A673 (cell line): ENCODE measurements at regions not wholly inside any gene's neighbourhood (a gene's known extent, or its start where the extent isn't known, plus 50 kb on each side); places are given as distances from the start of the nearest gene placed in this dataset.

Experiments
- BruUV-seq: library from RNA; stranded (reverse); fragments of 400-500 nt; replicated peaks from 2 replicates; lab custom pipeline; 2021; lab: Mats Ljungman, UMichigan
- CTCF ChIA-PET: fragments of 300-600 bp; sonication (Branson Sonifier 250); formaldehyde crosslinking; loops from one replicate; lab custom pipeline; 2022; ENCODE audit warnings: antibody characterized with exemption; lab: Charles Lee
- POLR2A ChIA-PET: fragments of 300-600 bp; sonication (Branson Sonifier 250); formaldehyde crosslinking; loops from one replicate; lab custom pipeline; 2022; ENCODE audit warnings: antibody characterized with exemption; ENCODE audit not compliant: low non-redundant PET; lab: Charles Lee
- DNase-seq: peaks from one replicate; pipeline ENCODE4 v3.0.0-alpha.2; 2015; ENCODE audit warnings: low spot score
- H3K27ac ChIP-seq: fragments of 200-600 bp; sonication (generic); 2 replicates; pipeline ENCODE4 v1.5.1; 2016; ENCODE audit warnings: mixed run types, low read depth, mild to moderate bottlenecking, mixed read lengths, antibody characterized with exemption, low read length; ENCODE audit not compliant: poor library complexity, severe bottlenecking
- H3K27me3 ChIP-seq: fragments of 200-600 bp; sonication (generic); replicated peaks from 2 replicates; pipeline ENCODE4 v1.6.1; 2017; ENCODE audit warnings: mixed run types, low read depth, mild to moderate bottlenecking, mixed read lengths, antibody characterized with exemption, low read length; ENCODE audit not compliant: insufficient read depth, poor library complexity
- H3K36me3 ChIP-seq: fragments of 200-600 bp; sonication (generic); 2 replicates; pipeline ENCODE4 v1.6.1; 2016; ENCODE audit warnings: mixed run types, mild to moderate bottlenecking, mixed read lengths, antibody characterized with exemption, low read length; ENCODE audit not compliant: insufficient read depth, poor library complexity, severe bottlenecking
- H3K4me1 ChIP-seq: fragments of 200-600 bp; sonication (generic); 2 replicates; pipeline ENCODE4 v1.6.1; 2017; ENCODE audit warnings: mixed run types, mild to moderate bottlenecking, mixed read lengths, antibody characterized with exemption, low read length; ENCODE audit not compliant: insufficient read depth, poor library complexity, severe bottlenecking
- H3K4me3 ChIP-seq: fragments of 200-600 bp; sonication (generic); 2 replicates; pipeline ENCODE4 v1.5.1; 2016; ENCODE audit warnings: low read depth, mixed run types, mild to moderate bottlenecking, mixed read lengths, low read length; ENCODE audit not compliant: poor library complexity, severe bottlenecking
- H3K9me3 ChIP-seq: fragments of 200-600 bp; sonication (generic); 2 replicates; pipeline ENCODE4 v1.6.1; 2016; ENCODE audit warnings: mixed run types, low read depth, mild to moderate bottlenecking, mixed read lengths, antibody characterized with exemption, low read length; ENCODE audit not compliant: poor library complexity, severe bottlenecking
- EZH2 ChIP-seq: fragments of 200-600 bp; sonication (generic); IDR thresholded peaks from 2 replicates; pipeline ENCODE4 v1.6.1; 2017; ENCODE audit warnings: borderline replicate concordance, low read depth, mild to moderate bottlenecking, mixed read lengths, antibody characterized with exemption, low read length; ENCODE audit not compliant: poor library complexity, severe bottlenecking
- intact Hi-C: fragments of 100-400 bp; cut with micrococcal nuclease; formaldehyde crosslinking; loops from one replicate; pipeline ENCODE4 v1.10.0; 2022; ENCODE audit not compliant: unreplicated experiment
- TF ChIP-seq, protein P1 (sequence below): fragments of 300-800, 200-600 bp; sonication (generic); conservative IDR thresholded peaks from 2 replicates; pipeline ENCODE4 v1.5.1; 2017; ENCODE audit warnings: low read depth, mild to moderate bottlenecking, antibody characterized with exemption, low read length, moderate library complexity, mixed read lengths

DNA sequence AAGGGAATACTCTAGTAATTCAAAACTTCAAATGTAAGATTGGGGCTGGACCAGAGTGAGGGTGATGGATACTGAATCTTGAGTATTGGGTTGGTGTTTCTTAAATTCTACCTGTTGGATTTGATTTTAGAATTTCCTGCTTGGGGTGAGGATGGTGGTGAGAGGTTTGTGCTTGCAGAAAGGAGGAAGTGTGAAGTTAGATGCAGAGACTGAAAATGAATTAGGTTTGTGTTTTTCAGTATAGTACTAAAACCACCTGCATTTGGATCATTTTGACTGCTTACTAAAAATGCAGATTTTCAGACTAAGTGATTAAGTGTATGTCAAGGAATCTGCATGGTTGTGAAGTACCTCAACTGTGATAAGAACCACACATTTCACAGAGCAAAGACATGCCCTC, 131.5 kb upstream of the CENPE start:
- Histone ChIP-seq H3K9me3 (no peaks in the 10 kb centered on the region), H3K36me3 (no peaks in the 10 kb centered on the region), H3K4me3 (no peak overlapping the region), H3K27ac (no peak overlapping the region), H3K4me1 (no peaks in the 10 kb centered on the region), H3K27me3 (no peaks in the 10 kb centered on the region)
- TF ChIP-seq, protein P1, sequence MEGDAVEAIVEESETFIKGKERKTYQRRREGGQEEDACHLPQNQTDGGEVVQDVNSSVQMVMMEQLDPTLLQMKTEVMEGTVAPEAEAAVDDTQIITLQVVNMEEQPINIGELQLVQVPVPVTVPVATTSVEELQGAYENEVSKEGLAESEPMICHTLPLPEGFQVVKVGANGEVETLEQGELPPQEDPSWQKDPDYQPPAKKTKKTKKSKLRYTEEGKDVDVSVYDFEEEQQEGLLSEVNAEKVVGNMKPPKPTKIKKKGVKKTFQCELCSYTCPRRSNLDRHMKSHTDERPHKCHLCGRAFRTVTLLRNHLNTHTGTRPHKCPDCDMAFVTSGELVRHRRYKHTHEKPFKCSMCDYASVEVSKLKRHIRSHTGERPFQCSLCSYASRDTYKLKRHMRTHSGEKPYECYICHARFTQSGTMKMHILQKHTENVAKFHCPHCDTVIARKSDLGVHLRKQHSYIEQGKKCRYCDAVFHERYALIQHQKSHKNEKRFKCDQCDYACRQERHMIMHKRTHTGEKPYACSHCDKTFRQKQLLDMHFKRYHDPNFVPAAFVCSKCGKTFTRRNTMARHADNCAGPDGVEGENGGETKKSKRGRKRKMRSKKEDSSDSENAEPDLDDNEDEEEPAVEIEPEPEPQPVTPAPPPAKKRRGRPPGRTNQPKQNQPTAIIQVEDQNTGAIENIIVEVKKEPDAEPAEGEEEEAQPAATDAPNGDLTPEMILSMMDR, result no peak
- TF ChIP-seq EZH2, result no peak
- ChIA-PET POLR2A (no interaction called here), CTCF (no interaction called here)
- intact Hi-C loops, result no loop called here
- no peak for DNase-seq
- no TSS peak for BruUV-seq

DNA sequence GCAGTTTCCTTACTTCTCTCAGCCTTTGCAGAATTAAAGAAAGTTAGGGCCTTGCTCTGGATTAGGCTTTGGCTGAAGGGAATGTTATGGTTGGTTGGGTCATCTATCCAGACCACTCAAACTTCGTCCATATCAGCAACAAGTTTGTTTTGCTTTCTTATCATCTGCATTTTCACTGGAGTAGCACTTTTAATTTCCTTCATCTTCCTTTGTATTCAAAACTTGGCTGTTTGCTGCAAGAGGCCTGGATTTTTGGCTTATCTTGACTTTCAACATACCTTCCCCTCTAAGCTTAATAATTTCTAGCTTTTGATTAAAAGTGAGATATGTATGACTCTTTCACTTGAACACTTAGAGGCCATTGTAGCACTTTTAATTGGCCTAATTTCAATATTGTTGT, 126.7 kb upstream of the CENPE start:
- ChIA-PET POLR2A (no interaction called here), CTCF (no interaction called here)
- Histone ChIP-seq H3K27me3 (no peaks in the 10 kb centered on the region), H3K4me3 (no peak overlapping the region), H3K9me3 (no peaks in the 10 kb centered on the region), H3K4me1 (no peaks in the 10 kb centered on the region), H3K27ac (no peak overlapping the region), H3K36me3 (no peaks in the 10 kb centered on the region)
- intact Hi-C loops, result no loop called here
- no peak for DNase-seq
- BruUV-seq, result no TSS peak
- TF ChIP-seq EZH2, result no peak
- TF ChIP-seq, protein P1, result no peak

DNA sequence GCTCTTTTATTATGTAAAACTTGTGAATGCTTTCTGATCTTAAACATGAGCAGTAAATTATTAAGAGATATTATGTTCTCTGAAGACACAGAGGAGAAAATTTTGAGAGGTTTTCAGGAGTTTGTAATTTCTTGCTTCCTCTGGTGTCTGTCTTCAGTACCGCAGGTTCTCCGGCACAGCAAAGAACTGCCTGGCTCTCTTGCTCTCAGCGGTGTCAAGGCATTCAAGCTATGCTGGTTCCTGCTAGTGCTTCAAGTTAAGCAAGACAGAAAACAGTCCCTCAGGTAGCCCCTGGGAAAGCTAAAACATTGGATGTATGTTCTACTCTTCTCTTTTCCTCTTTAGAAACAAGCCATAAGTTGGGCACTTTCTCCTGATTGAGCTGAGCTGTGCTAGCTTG, 120.2 kb upstream of the CENPE start:
- H3K9me3 ChIP-seq, result peaks cover 5% of the 10 kb centered on the region
- no peaks in the 10 kb centered on the region for H3K4me1 ChIP-seq
- intact Hi-C loops, result no loop called here
- no peaks in the 10 kb centered on the region for H3K27me3 ChIP-seq
- TF ChIP-seq EZH2, result no peak
- no peaks in the 10 kb centered on the region for H3K36me3 ChIP-seq
- no peak overlapping the region for H3K27ac ChIP-seq
- POLR2A ChIA-PET, result no interaction called here
- DNase-seq, result no peak
- no peak overlapping the region for H3K4me3 ChIP-seq
- BruUV-seq, result no TSS peak
- CTCF ChIA-PET, result no interaction called here

DNA sequence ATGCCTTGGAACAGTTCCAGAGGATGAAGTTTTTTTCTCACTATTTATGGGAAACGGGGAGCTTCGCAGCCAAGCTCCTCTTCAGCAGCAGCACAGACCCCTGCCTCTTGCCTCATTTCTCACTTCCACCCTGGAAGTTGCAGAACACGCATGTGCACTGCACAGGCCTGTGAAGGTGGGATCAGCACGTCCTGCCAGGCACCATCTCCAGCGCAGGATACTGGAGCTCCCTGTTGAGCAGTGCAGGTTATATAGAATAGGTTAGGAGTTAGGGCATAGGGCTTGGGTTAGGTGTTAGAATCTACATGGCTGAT, 110.1 kb upstream of the CENPE start:
- ChIA-PET POLR2A (no interaction called here), CTCF (no interaction called here)
- H3K27me3 ChIP-seq, result peaks cover 4% of the 10 kb centered on the region
- no peak overlapping the region for H3K4me3 ChIP-seq
- H3K4me1 ChIP-seq, result no peaks in the 10 kb centered on the region
- no peaks in the 10 kb centered on the region for H3K36me3 ChIP-seq
- intact Hi-C loops, result no loop called here
- no TSS peak for BruUV-seq
- no peak for DNase-seq
- TF ChIP-seq, protein P1, result no peak
- TF ChIP-seq EZH2, result no peak
- no peaks in the 10 kb centered on the region for H3K9me3 ChIP-seq
- H3K27ac ChIP-seq, result no peak overlapping the region
